ENCODE measurements at regions not wholly inside any gene's neighbourhood (a gene's known extent, or its start where the extent isn't known, plus 50 kb on each side); places are given as distances from the start of the nearest gene placed in this dataset.

DNA sequence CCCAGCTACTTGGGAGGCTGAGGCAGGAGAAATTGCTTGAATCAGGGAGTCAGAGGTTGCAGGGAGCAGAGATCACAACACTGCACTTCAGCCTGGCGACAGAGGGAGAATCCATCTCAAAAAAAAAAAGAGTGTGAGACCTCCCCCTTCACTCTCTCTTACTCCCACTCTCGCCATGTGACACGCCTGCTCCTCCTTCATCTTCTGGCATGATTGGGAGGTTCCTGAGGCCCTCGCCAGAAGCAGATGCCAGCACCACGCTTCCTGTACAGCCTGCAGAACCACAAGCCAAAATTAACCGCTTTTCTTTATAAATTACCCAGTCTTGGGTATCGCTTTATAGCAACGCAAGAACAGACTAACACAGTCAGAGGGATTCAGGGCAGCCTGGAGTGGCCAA, 66.3 kb upstream of the CREB1 start:
- peak; percentile 24 for DNase-seq

DNA sequence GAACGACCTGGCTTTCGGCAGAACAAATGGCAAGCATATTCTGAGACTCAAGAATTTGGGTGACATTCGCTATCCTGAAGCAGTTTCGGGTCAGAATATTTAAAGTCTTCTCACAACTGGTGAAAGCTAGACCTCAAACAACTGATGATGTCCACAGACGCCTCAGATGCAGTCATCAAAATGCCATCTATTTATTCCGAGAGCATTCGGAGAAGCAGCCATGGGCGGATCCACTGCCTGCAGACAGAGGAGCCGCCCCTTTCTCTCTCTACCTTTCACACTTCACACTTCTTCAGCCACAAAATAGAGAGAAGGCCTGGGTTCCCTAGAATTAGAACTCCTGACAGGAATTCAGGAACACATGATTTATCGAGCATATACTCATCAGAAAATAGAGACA, 65.8 kb upstream of the CREB1 start:
- no peak for DNase-seq

DNA sequence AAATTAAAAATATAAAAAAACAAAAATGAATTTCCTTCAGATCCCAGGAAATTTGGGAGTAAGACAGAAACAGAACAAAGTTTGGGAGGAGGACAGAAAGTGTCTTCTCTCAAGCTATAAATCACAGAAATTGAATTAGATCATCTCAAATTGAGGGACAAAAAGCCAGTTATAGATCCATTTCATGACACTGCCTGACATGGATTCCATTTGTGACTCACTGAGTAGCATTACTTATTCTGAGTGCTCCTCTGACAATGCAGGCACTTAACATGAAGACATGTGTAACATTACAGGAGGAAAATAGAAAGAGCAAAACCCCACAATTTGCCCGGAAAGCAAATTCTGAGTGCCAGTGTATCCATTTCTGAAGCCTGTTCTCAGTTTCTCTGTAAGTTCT, 63.9 kb upstream of the CREB1 start:
- no peak for DNase-seq

DNA sequence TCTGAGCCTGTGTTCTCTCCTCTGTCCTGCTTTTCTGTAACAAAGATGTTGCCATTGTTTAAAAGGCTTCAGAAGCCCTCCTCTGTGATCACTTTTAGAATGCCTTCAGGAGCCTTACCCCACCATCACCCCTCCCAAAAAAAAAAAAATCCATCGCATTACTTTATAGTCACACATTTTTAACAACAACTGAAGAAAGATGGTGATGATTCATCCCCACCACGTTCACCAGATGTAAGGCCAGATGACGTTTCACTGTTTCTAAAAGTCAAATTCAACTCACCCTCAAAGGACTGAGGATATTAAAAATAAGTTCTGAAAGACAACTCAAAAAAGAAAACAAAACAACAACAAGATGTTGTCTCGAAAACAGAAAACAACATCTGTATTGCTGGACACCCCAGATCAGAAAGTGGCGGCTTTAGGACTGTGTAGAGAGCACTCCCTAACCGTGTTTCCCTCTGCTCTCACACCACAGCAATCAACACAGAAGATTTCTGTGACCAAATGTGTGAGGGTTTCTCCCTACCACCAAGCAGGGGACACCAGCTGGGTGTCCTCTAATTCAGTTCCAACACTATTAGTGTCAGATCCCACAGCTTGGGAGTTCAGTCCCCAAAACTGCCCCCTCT, 61.9 kb upstream of the CREB1 start:
- no peak for DNase-seq

DNA sequence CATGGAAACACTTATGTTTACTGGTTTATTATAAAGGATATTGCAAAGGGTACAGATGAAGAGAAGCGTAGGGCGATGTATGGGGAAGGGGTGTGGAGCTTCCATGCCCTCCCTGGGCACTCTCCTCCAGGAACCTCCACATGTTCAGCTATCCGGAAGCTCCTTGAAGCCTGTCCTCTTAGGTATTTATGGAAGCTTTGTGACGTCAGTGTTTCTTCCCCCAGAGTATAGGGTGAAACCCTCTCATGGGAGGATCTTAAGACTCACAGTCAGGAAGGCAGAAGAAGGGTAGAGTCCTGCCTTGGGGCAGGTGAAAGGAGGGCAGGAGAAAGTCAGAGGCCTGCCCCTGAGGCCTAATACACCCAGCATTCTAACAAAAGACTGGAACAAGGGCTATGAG, 61.3 kb upstream of the CREB1 start:
- no peak for DNase-seq

DNA sequence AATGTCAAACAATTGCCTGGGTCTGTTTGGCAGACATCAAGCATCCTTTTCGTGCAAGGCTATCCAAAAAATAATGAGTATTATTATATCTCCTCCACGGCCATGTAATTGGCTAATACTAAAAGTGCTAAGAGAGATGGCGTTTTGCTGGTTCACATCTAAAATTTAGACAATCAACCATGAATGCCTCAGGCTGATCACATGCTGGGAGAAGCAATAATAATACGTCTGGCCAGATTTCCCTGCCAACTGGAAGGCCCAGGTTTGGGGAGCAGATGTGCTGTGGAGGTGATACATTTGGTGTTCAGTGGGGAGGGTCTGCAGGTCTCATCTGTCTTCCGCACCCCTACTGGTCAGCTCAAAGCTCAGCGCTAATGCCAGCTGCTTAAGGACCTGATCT, 60.3 kb upstream of the CREB1 start:
- DNase-seq: no peak

DNA sequence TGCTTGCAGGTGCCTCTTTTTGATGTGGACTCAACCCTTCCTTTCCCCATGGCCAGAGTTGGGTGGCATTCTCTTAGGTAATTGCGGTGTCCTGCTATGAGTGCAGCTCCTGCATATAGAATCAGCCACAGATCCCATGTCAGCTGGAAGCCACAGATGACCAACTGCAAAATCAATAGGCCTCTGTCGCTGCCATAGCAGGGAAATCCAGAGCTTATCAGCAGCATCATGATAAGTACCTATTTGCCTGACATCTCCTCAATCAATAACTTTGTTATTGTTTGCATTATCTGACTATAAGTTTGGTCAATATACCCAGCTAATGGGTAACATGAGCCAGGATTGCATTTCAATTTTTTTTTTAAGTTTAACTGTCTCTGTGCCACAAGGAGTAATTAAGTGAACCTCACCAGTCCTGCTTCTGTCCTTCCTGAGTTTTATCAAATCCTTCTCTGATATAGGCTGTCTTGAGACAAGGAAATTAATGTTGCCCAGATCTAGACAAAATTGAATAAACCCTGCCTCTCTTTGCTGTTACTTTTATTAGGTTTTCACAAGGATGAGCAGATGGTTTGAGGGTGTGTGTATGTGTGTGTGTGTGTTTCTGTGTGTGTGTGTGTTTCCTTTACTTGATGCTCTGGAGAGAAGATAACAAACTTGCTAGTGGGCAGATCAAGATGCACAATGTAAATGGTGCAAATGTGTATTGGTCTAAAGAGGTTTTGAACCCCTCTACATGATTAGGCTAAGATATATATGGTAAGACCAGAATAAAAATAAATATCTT, 59.6 kb upstream of the CREB1 start:
- no peak for DNase-seq

DNA sequence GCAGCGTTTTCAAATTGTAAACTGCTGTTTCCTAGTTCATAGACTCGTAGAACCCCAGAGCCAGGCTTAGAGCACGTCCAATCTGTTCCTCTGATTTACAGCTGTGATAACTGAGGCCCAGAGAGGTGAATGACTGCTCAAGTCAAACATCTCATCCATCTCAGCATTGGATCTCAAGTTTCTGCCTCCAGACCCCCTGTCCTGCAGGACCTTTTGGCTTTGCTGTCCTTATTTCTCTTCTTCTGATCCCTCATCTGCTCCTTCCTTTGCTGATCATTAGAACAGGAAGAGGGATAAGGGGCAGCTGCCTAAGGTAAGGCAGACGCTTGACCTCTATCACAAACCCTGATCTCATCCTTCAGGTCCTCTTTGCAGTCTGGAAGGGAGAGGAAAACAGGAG, 58.5 kb upstream of the CREB1 start:
- no peak for DNase-seq

DNA sequence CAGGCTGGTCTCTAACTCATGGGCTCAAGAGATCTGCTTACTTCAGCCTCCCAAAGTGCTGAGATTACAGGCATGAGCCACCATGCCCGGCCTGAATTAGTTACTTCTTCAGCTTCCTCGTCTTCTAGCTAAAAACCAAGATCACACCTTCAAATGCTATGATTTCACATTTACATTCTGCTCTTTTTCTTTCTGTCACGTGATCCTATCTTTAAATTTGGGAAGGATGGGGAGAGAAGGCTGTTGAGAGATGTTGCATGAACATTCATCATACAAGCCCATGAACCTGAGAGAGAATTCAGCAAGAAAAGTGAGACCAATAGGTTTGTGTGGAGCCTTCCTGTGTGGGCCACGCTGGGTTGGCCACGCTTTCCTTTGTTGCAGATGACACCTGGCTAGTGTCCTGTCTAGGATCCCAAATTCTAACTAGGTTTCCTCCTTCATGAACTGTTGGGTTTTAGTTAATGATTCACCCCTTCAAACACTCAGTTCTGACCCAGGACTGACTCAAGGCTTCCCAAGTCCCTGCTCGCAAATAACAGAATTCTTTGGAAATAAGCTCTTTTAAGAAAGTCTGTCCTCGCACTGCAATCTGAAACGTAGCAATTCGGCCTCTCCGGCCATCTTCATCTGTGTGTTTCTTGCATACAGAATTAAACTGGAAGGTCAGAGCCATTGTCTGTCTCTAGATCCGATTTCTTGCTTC, 57.3 kb upstream of the CREB1 start:
- DNase-seq: no peak

DNA sequence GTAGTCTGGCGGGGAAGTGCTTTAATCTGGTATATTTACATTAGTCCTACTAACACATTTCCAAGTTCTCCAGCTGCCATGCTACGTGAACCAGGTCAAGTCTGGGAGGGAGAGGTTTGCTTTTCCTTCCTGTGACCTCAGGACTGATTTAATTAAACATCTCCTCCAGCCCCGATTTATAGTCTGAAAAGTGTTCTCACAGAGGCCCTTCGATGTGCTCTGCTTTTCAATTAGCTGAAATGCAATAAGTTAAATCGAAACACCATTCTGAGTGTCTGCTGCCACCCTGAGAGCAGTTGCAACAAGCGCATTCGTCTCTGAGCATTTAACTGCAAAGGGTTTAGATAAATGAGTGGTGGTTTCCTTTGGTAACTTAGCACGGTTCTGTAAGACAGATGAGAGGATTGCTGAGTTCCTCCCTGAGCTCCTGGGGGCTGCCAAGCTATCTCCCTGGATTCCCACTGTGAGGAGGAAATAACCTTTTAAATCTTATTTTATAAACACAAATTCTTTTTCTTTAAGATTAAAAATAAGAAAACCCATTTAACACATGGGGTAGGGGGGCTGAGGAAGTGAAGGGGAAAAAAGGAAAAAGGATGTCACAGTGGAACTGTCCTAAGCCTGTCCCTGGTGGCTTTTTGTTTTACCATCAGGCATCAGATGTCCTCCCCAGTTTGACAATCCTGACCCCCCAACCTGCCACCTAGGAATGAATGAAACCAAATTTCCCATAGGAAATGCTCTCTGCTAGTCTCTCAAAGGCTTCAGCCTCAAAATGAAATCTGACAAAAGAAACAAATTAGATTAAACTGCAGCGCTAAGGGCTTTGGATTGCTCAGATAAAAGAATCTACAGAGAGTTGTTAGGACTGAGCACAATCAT, 56.5 kb upstream of the CREB1 start:
- peak; percentile 63 for DNase-seq

DNA sequence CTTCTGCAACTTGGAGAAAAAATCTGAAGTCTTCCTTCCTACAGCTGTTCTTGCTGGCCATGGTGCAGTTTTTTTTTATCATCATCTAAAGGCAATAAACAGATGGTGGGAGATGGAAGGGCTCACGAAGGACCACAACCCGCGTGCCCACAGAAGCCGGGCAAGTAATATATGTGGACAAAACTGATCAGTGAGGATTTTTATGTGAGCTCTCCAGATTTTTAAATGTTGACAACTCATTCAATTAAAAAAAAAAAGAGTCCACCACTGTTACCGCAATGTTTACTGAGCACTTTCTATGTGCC, 55.9 kb upstream of the CREB1 start:
- no peak for DNase-seq

DNA sequence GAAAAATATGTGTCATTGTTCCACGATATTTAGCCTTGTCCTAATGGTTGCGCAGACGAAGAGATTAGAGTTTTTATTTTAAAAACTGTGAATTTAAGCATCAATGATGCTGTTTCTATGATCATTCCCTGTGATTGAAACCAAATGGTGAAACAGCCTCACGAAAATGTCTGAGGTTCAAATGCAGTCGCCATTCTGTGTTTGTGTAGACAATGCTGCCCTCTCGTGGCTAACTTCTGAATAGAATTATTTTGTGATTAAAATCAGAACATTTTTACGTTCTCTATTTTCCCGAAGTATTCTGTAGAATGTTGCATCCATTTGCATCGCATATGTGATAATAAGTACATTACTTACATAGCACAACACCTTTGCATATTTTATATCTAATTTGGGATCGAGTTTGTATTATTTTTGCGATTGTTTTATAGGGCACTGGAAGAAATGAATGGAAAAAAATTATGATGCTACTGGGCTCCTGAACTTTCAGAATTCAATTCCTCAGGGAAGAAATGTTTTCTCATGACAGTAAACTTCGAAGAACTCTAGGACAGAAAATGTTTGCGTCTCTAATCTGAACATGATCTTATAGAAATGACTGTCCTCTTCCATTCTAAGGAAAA, 54.8 kb upstream of the CREB1 start:
- DNase-seq: peak; percentile 13

DNA sequence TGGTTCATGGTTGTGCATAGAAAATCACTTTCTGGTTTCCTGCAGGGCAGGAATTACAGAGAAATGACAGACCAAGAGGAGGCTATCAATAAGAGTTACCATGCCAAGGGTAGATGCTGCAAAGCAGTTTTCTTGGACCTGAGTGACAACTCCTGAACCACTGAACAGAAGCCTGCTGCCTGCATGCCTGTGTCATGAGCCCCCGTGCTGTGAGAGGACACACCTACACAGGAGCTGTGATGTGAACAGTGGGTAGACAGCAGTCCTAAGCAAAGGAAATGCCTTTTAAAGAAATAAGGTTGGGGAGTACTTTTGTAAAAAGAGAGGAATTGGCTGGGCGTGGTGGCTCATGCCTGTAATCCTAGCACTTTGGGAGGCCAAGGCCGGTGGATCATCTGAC, 54.2 kb upstream of the CREB1 start:
- no peak for DNase-seq

DNA sequence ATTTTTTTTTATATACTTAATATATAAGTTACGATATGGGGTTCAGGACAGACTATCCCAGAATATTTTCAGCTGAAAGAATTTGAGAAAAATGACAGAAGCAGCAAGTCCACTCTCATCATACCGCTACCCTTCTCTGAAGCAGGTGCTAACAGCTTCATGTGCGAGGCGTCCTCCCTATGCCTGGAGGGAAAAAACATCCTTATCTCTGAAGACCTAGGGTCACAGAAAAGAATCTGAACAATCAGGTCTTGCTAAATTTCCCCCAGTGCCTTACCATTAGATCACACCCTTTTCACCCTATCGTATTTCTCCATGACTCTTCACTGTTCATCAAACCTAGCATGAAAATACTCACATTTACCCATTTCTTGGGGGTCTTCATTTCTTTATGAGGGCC, 51.9 kb upstream of the CREB1 start:
- no peak for DNase-seq

DNA sequence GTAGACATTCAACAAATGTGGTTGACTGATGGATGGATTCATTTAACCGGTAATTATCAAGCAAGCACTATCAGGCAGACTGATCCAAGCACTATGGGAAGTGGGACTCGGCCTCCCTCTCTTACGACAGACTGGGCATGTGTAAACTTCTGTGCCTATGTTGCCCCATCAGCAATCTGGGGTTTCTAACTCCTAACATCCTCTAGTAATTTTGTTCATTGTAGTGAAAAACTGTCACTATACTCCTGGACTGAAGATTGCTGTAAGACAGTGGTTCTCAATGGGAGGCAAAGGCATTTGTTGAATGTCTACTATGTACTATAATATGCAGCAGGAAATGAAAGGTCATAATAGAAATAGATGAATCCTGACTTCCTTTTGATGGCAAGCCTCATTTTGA, 51.2 kb upstream of the CREB1 start:
- DNase-seq: no peak

DNA sequence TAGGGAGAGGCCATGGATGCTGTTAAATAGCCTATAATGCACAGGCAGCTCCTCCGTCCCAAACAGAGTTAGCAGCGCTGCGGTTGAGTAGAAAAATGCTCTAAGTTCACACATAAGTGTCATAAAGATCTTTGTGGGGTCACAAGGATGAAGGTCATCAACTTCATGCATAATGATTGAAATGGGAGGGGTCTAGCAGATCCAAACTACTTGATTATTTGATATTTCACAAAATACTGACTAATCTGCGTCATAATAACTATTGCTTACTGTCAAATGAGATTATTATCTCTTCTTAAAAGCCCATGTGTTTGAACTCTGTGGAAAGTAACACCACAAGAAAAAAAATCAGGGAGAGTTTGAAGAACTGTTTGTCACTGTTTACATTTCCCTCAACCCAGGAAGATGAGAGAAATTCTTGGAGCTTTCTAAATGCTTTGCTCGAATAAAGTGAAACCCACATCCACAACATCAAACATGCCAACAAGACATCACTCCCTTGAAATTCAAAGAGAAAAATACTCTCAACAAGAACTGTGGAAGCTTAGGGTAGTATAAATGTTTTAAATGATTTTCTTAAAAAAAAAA, 50.5 kb upstream of the CREB1 start:
- no peak for DNase-seq

Data from stimulated activated CD4-positive, alpha-beta T cell treated with anti-CD3 and anti-CD28 coated beads, Interleukin-1b, Interleukin-23, amount 100 ng/mL, for 48 hours (primary cell).